ENCODE measurements at regions not wholly inside any gene's neighbourhood (a gene's known extent, or its start where the extent isn't known, plus 50 kb on each side); places are given as distances from the start of the nearest gene placed in this dataset.
"Not testable (repeated sequence)": the region's sequence is repeated elsewhere in the genome, so short reads cannot be mapped to it uniquely, and the experiment has no call there.

GRCh38 chr9:28956116-28956880, 1383.0 kb upstream of the C9orf72 start:
- DNase-seq = no peak

- no peak for DNase-seq
Measured at GRCh38 chr9:28960602-28961001, 1387.3 kb upstream of the C9orf72 start.

DNA sequence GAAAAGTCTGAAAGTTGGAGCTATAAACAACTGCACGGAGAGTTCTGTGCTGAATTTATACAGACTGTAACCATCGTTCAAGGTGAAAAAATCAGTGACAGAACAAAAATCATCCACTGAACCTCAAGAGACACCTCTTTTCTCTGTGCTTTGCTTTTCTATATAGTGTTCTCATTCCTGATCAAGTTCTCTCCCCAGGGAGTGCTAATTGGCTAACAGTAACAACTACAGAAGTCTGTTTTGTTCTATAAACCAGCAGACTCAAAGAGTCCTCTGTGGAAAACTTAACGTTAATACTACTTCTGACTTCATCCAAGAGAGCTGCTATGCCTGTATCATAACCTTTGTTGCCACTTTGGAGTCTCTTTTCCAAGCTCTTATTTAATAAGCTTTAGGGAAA, 1388.3 kb upstream of the C9orf72 start:
- no peak for DNase-seq

DNA sequence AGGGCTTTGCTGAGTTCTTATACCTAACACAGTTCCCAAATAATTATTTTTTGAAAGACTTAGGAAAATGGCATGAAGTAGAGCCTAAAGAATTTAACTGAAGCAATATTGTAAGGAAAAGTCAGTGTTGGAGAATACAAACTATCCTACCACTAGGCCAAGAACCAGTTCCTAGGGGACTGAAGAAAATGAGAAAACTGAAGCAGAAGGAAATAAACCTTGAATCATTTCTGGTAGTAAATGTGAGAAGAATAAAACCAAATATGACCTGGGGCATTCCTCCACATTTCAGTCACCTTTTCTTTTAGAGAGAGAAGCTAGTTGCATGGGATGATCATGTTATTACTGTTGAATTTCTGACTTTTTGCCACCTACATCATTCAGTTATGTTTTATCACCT, 1393.9 kb upstream of the C9orf72 start:
- no peak for DNase-seq

- no peak for DNase-seq
Measured at GRCh38 chr9:28970241-28970654, 1397.0 kb upstream of the C9orf72 start.

- no peak for DNase-seq
Measured at GRCh38 chr9:28971881-28972280, 1398.6 kb upstream of the C9orf72 start.

DNA sequence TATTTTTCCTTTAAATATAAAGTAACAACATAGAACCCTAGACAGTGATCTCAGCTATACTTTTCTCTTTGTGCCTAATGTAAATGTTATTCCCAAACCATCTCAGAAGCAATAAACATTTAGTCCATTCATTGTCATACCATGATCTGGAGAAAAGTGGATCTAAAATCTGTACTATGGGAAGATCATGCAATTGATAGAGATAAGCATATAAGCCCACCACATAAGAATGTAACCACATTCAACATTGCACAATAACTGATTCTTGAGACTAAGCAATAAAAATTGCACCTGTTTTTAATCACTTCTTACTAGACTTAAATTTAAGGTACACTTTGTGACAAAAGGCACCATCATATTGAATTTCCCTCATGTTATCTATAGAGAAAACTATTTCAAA, 1403.0 kb upstream of the C9orf72 start:
- no peak for DNase-seq

- DNase-seq = no peak
Measured at GRCh38 chr9:28976684-28977083, 1403.4 kb upstream of the C9orf72 start.

GRCh38 chr9:28981129-28981528, 1407.8 kb upstream of the C9orf72 start:
- no peak for DNase-seq

- no peak for DNase-seq
Measured at GRCh38 chr9:28981711-28982110, 1408.4 kb upstream of the C9orf72 start.

DNA sequence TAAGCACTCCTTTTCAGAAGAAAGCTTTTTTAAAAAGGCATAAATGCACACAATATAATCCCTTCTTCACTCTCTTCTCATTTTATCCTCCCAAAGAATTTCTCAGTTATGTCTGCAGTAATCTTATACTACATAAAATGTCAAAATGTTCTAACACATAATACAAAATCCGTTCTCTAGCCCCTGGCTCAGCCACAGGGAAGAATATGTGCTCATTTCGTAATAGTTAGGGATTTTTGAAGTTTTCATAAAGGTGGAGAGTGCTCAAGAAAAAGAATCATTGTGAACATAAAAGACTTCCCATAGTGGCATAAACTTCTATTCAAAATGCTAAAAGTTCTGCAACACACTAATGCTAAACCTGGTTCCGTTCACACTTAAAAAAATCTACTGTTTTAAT, 1410.7 kb upstream of the C9orf72 start:
- no peak for DNase-seq

DNA sequence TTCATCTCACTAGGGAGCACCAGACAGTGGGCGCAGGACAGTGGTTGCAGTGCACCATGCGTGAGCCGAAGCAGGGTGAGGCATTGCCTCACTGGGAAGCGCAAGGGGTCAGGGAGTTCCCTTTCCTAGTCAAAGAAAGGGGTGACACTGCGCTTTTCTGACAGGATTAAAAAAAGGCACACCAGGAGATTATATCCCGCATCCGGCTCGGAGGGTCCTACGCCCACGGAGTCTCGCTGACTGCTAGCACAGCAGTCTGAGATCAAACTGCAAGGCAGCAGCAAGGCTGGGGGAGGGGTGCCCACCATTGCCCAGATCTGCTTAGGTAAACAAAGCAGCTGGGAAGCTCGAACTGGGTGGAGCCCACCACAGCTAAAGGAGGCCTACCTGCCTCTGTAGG, 1416.7 kb upstream of the C9orf72 start:
- not testable (repeated sequence) for DNase-seq

- DNase-seq = no peak
Measured at GRCh38 chr9:28999057-28999456, 1425.8 kb upstream of the C9orf72 start.

DNA sequence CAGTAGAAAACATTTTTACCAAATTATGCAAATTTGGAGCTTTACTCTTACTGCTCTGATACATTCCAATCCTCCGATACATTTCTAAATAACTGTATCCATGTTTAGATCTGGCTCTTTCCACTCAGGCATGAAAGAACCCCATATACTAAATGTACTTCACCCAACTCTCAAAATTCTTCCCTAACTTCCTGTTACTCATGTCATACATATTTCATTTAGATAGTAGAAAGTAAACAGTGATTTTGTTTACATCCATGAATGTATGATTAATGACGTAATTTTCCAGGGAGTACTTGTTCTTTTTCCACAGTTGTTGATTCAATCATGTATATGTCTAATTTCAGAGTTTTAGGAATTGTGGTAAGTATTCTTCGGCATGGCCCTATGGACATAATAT, 1426.5 kb upstream of the C9orf72 start:
- no peak for DNase-seq

- DNase-seq = no peak
Measured at GRCh38 chr9:29001006-29001405, 1427.7 kb upstream of the C9orf72 start.

DNA sequence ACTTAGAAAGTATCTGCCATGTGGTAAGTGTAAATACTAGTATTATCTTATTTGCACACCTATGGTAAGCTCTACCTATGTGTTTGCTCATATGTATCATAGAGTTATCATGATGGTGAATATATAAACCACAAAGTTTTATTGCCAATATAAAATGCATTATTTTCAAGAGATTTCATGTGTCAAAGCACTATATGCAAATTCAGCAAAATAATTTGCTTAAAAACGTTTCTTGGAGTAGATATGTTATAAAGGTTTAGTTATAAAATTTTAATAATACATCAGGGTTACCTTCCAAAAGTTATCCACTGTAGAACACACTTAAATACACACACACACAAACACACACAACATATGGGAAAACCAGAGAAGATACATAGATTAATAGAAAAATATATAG, 1431.7 kb upstream of the C9orf72 start:
- DNase-seq = no peak

DNA sequence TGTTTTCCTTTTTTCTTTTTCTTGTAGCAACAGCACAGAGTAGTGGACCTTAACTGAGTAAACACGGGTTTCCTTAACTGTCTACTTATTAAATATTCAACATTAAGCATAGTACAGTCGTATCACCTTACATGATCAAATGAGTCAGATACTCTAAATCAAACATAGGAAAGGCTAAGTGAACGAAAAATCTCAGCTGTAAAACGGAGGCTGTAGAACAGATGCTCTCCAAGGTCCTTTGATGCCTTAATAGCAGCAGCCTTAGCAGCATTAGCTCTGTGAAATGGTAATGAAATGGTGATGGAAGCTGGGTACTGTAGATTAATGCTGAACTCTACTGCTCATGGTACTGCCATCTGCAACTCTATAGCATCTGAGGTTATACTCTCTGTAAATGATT, 1433.3 kb upstream of the C9orf72 start:
- no peak for DNase-seq

DNA sequence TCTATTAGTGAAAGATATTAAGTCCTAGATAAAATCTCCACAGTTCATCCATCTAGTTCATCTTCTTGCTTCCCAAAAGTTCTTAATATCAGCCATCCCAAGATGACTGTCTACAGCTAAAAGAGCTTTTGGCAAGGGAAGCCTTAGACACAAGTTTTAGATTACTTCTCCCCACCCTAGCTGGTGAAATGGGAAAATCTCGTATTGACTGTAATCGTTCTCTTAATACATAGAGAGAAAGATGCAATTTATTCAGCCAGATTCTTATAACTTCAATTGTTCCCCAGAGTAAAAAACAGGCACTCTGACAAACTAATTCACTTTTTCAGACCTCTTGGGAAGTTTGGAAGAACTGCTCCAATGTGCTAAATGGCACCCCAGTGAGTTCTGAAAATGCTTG, 1439.6 kb upstream of the C9orf72 start:
- DNase-seq = no peak

- no peak for DNase-seq
Measured at GRCh38 chr9:29021632-29022031, 1448.4 kb upstream of the C9orf72 start.

DNA sequence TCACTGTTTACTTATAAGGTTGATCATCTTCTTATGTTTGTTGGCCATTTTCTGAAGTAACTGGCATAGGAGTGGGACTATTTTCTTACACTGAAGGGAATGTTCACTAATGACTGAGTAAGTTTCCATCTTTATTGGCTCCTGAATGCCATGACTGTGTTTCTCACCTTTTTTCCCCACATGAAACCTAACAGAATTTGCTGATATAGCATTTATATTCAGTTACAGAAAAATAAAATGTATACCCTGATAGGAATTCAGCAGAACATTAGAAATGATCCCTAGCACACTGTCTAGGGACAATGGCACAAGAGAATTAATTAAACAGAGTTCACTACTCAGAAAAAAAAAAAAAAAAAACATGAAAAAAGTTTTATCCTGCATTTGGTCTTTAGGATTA, 1465.1 kb upstream of the C9orf72 start:
- DNase-seq = no peak

DNA sequence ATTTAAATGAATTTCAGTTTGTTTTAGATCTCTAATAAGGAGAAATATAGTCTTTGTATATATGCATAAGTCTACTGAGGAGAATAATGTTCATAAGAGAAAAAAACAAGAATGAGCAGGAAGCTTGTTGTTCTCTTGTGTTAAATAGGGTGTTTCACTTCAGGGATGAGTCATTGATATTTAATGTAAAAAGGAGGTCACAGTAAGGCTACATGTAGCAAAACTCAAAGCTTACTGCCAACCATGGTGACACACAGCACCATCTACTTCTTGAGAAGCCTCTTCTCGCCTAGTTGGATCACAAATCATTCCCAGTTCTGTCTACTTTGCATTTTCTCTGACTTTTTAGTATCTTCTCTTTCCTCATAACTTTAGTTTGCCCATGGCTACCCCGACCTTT, 1466.0 kb upstream of the C9orf72 start:
- DNase-seq = no peak

- no peak for DNase-seq
Measured at GRCh38 chr9:29043072-29043471, 1469.8 kb upstream of the C9orf72 start.

DNA sequence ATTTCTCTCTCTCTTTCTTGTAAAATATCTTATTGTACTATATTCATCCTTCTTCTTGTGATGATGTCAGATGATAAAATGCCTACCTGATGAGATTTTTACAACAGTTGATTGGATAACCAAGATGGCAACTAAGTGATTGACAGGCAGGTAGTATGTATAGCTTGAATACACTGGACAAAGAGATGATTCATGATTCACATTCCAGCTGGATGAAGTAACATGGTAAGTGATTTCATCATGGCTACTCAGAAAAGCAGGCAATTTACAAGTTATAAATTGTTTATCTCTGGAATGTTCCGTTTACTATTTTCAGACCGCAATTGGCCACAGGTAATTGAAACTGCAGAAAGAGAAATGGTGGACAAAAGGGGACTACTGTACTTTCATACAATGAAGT, 1471.7 kb upstream of the C9orf72 start:
- DNase-seq = no peak

DNA sequence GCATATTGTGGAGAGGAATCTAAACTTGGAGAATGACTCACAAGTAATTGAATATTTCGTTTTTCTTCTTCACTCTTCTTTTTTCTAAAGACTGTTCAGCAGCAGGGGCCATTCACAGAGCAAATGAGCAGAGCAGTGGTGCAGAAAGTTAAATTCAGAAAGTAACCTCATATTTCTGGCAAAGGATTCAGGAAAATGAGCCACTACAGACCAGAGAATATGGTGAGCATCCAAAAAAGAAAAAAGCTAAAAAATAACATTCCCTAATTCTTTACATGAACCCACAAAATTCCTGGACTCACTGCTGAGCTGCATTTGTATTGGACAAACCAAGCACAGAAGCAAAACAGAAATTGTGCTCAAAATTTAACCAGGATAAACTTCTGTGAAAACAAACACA, 1486.8 kb upstream of the C9orf72 start:
- DNase-seq = no peak

GRCh38 chr9:29062446-29062845, 1489.2 kb upstream of the C9orf72 start:
- DNase-seq = no peak

Measured in CD4-positive, alpha-beta T cell treated with Interleukin-15 for 1 hour (primary cell).